Ovary (tissue), 3 donors: ENCODE measurements at regions not wholly inside any gene's neighbourhood (a gene's known extent, or its start where the extent isn't known, plus 50 kb on each side); places are given as distances from the start of the nearest gene placed in this dataset.

Experiments used
- CTCF ChIP-seq, 3 donors: fragments of 450-650 bp in 2 of 3; fragments of 200-600 bp in 1 of 3; IDR thresholded peaks; one replicate each; pipeline versions ENCODE4 v1.5.1 to v1.8.0; 2016 to 2022; ENCODE audit warnings: antibody characterized with exemption in 3 of 3, mild to moderate bottlenecking in 1 of 3
- EP300 ChIP-seq: sonication (generic); formaldehyde crosslinking; IDR thresholded peaks from one replicate; pipeline ENCODE4 v1.6.1; 2017; ENCODE audit warnings: antibody characterized with exemption
- POLR2A ChIP-seq: fragments of 450-650 bp; IDR thresholded peaks from one replicate; pipeline ENCODE4 v1.6.1; 2017; ENCODE audit warnings: antibody characterized with exemption, mild to moderate bottlenecking, moderate library complexity
- donor health status: DM: no; HTN: no; CAD: no.

- TF ChIP-seq CTCF (IDR thresholded peaks at IDR 0.05) (no peak), EP300 (no peak), POLR2A (no peak)
Observed at GRCh38 chr3:102332205-102332604, 102.6 kb upstream of the ZPLD1 start.
